HG03442 (cell line): ENCODE measurements at regions not wholly inside any gene's neighbourhood (a gene's known extent, or its start where the extent isn't known, plus 50 kb on each side); places are given as distances from the start of the nearest gene placed in this dataset.
A peak's percentile ranks its signal among the peaks of the same experiment; 100 is the strongest.

Source experiments
- ATAC-seq: cut with Tn5 transposase; IDR thresholded peaks from one replicate; pipeline ENCODE4 v1.9.1; 2021; ENCODE audit warnings: mild to moderate bottlenecking, moderate library complexity; ENCODE audit not compliant: unreplicated experiment

- peak; percentile 83 for ATAC-seq
These were observed 707.0 kb downstream of the EPM2A start for GRCh38 chr6:145028144-145028818.

DNA sequence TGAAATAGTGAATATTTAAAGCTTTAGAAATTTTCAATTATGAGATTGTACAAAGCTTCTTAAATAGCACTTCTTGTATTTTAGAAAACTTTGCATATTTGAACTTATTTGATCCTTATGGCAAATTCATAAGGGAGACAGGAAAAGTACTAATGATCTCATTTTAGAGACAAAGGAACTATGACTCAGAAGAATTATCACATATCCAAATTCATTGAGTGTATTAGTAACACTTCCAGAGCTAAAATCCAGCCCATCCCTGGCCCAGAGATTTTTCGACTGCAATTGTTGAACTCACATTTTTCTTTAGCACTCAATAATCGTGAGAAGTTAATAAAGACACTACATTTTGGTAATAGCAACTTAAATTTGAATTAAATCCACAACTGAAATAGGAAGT, 704.3 kb downstream of the EPM2A start:
- no peak for ATAC-seq

- no peak for ATAC-seq
These were observed 703.4 kb downstream of the EPM2A start for GRCh38 chr6:145031962-145032361.

DNA sequence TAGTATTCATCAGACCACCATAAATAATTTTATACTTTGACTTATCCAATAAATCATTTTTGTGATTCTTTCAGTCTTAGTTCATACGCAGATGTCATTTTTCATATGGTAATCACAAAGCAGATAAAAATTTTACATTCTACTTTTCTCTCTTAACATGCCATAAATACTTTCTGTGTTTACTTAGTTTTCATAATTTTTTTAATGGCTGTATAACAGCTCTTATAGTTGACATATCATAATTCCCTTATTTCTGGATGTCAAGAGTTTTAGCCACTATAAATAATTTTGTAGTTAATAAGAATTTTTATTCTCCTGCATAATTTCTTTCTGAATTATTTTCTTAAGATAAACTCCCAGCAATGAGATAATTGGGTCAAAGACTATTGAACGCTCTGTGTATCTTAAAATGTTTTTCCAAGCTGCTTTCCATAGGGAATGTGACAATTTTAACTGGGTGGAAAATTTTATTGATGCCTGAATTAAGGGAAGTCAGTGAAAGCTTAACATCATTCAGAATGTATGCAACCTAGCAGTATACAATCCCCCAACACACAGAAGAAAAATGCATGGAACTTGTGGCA, 702.7 kb downstream of the EPM2A start:
- ATAC-seq: no peak

- ATAC-seq: no peak
These were observed 700.7 kb downstream of the EPM2A start for GRCh38 chr6:145034664-145035063.

DNA sequence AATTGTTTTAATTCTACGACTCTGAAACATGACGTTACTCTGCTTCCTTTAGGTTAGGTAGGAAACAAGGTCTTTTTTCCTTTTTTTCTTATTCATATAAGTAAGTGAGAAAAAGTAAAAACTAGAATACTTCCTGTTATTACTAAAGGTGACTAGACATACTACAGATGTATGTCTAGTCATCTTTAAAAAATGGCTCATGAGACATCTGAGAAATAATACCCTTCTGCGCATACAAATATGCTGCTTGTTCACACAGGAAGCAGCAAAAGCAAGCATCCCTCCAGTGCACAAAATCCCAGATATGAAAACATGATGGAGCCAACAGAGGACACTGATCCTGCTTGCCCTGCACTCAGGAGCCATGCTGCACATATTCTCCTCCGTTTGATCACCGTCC, 699.1 kb downstream of the EPM2A start:
- no peak for ATAC-seq

DNA sequence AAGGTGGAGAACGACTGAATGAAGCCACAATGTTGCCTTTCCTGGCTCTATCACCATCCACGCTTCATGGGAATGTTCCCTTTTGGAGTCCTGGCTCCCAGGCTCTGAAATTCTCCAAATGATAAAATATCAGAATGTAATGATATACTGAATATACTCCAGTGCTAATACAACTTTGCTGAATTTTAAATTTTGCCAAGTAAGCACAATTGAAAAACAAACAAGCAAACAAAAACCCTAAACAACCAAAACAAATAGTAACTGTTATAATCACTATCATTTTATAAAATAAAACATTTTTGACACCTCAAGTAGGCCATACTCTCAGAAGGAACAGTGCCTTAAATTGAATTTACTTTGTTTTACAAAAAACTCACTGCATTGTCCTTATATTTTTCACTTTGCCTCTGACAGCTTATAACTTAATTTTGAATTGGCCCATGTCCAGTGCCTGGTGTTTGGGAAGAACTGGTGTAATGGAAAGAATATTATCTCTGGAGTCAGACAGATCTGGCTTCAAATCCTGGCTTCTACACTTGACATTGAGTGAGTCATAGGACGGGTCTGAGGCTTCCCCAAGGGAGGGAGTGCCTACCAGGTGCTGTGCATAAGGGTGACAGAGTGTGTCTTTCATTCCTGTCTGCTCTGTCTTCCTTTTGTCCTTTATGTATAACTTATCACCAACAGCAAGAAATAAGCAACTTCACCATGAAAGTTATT, 698.3 kb downstream of the EPM2A start:
- no peak for ATAC-seq

DNA sequence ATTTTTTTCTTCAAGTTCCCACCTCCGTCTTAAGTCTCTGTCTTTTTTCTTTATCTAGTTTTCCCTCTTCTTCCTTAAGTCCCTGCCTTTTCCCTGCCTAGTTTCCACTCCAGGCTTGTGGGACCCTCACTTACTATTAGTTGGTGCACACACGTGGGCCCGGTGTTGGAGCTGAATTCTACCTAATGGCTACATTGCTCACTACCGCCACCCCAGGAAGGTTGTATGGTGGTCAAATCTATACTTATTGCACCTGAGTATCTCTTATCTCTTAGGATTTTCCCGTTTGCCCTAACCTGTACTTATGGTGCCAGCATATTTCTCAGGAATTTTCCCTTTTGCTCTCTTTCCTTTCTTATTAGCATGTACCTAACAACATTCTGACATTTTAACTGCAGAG, 692.8 kb downstream of the EPM2A start:
- no peak for ATAC-seq

- ATAC-seq: no peak
These were observed 691.3 kb downstream of the EPM2A start for GRCh38 chr6:145043926-145044500.

DNA sequence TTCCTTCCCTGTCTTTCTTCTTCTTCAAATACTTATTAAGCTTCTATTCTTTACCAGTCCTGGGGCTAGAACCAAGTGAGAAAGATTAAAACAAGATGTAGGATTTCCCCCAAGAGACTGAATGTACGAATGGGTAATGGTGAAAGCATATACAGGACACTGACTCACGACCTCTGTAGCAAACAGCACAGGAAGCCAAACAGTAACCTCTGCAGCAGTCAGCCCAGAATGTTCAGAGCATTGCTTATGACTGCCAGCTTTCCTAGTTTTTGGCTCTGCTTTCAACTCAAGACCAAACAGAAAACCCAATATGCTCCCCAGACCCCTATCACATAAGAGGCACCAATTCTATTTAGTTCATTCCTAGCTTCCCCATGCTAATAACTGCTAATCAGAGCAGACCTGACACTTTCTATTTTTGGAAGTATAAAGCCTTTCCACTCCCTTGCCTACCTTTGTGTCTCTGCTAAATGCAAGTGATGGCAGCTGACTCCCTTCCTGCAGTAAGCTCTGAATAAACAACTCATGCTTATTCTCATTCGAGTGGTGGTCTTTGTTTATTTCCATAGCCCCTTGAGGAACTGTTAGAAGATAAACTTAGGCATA, 690.6 kb downstream of the EPM2A start:
- ATAC-seq: no peak

GRCh38 chr6:145045582-145045981, 689.7 kb downstream of the EPM2A start:
- ATAC-seq: no peak

GRCh38 chr6:145047891-145048290, 687.4 kb downstream of the EPM2A start:
- no peak for ATAC-seq

DNA sequence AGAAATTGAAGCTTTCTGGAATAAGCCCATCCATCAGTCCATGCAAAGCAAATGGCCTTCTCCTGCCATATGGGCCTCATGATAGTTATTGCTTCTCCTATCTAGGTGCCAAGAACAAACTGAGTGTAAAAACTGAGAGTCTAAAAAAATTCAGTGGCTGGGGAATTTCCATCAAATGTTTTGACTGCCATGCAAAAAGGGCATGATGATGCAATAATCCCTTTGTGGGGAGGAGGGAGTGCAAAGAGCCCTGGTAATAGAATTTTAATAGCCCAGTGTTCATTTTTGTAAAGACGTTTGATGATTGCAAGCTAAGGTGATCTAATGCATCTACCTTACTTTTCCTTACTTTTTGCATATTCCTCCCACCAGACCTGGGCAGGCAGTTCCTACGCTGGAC, 683.7 kb downstream of the EPM2A start:
- ATAC-seq: no peak

DNA sequence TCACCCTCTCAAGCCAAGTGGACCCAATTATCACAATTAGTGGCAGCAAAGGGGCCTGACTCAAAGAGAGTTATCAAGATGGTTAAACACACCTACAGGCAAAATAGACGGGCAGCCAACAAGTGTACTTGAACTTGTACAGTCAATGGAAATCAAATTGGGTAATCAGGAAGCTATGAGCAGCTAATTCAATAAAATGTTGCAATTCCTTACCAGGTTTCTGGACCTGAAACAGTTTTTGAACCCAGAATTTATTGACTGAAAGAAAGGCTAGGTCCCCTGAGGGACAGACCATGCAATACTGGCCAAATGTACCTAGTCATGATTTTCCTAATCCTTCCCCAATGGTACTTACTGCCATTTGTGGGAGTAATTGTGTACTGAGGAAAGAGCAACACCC, 679.8 kb downstream of the EPM2A start:
- no peak for ATAC-seq

GRCh38 chr6:145060714-145061113, 674.6 kb downstream of the EPM2A start:
- no peak for ATAC-seq

GRCh38 chr6:145063091-145063490, 672.2 kb downstream of the EPM2A start:
- ATAC-seq: no peak

GRCh38 chr6:145067430-145067829, 667.9 kb downstream of the EPM2A start:
- ATAC-seq: no peak

DNA sequence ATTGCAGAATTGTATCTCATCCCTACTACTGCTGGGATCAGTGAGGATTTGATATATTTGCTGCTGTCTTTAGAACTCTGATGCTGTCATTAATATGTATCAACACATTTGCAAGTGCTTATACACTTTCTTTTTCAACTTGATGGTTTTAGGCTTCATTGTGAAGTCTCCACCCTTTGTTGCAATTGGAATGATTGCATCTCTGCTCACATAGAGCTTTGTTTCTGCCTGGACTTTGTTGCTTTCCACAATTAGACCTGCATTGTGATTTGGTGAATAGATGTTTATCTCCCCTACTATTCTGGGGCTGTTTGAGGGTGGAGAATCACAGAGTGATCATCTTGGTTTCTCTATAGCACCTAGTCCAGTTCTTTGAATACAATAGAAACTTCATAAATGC, 666.7 kb downstream of the EPM2A start:
- no peak for ATAC-seq

GRCh38 chr6:145069966-145070365, 665.4 kb downstream of the EPM2A start:
- ATAC-seq: no peak

DNA sequence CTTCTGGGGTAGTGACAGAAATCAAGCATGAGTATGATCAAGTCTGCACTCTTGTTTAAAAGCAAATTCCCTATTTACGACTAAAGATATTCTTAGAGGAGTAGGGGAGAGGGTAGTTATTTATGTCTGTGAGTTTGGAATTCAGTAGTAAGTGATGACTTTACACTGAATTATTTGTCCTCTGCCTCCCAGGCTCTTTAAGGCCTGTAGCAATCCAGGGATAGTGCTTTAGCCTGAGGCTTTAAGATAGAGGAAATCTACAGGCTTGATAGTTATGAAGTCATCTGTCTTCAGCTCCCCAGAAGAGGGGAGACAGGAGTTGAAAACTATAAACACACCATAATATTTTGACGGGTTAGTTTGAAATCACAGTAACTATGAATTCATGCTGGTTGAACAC, 664.5 kb downstream of the EPM2A start:
- no peak for ATAC-seq

GRCh38 chr6:145071836-145072235, 663.5 kb downstream of the EPM2A start:
- ATAC-seq: no peak

- no peak for ATAC-seq
These were observed 661.5 kb downstream of the EPM2A start for GRCh38 chr6:145073811-145074210.
